HUES48 (cell line): ENCODE measurements at regions not wholly inside any gene's neighbourhood (a gene's known extent, or its start where the extent isn't known, plus 50 kb on each side); places are given as distances from the start of the nearest gene placed in this dataset.

ENCODE experiments used
- H3K27ac ChIP-seq: one replicate; pipeline ENCODE4 v1.7.0; 2013; ENCODE audit warnings: low read depth, low read length, inconsistent platforms
- H3K27me3 ChIP-seq: 2 replicates; pipeline ENCODE4 v1.6.1; 2013; ENCODE audit warnings: mild to moderate bottlenecking, low read length; ENCODE audit not compliant: control insufficient read depth, insufficient read depth
- H3K36me3 ChIP-seq: 2 replicates; pipeline ENCODE4 v1.6.1; 2013; ENCODE audit warnings: low read length; ENCODE audit not compliant: control insufficient read depth, insufficient read depth
- H3K4me1 ChIP-seq: 2 replicates; pipeline ENCODE4 v1.6.1; 2013; ENCODE audit warnings: mild to moderate bottlenecking, low read length; ENCODE audit not compliant: control insufficient read depth, insufficient read depth
- H3K4me3 ChIP-seq: 2 replicates; pipeline ENCODE4 v1.5.1; 2013; ENCODE audit warnings: mild to moderate bottlenecking, low read depth, low read length
- H3K9ac ChIP-seq: 2 replicates; pipeline ENCODE4 v1.6.1; 2013; ENCODE audit warnings: mild to moderate bottlenecking, low read depth, low read length, moderate library complexity
- H3K9me3 ChIP-seq: 2 replicates; pipeline ENCODE4 v1.6.1; 2013; ENCODE audit warnings: low read length; ENCODE audit not compliant: control insufficient read depth, insufficient read depth

- no peak overlapping the region for H3K27ac ChIP-seq
- no peaks in the 10 kb centered on the region for H3K36me3 ChIP-seq
- H3K9ac ChIP-seq, result no peak overlapping the region
- H3K27me3 ChIP-seq, result no peaks in the 10 kb centered on the region
- H3K4me1 ChIP-seq, result peaks cover 5% of the 10 kb centered on the region; the same call in 1 of the 2 replicates
- no peak overlapping the region for H3K4me3 ChIP-seq
- no peaks in the 10 kb centered on the region for H3K9me3 ChIP-seq
Observed at GRCh38 chr2:239630618-239631286, 229.9 kb upstream of the HDAC4 start.

GRCh38 chr2:239629926-239630617 lies 229.3 kb upstream of the HDAC4 start:
- H3K9me3 ChIP-seq, result no peaks in the 10 kb centered on the region
- H3K36me3 ChIP-seq, result no peaks in the 10 kb centered on the region
- no peak overlapping the region for H3K4me3 ChIP-seq
- peaks cover 5% of the 10 kb centered on the region; the same call in 1 of the 2 replicates for H3K4me1 ChIP-seq
- H3K9ac ChIP-seq, result no peak overlapping the region
- H3K27me3 ChIP-seq, result no peaks in the 10 kb centered on the region
- H3K27ac ChIP-seq, result no peak overlapping the region

DNA sequence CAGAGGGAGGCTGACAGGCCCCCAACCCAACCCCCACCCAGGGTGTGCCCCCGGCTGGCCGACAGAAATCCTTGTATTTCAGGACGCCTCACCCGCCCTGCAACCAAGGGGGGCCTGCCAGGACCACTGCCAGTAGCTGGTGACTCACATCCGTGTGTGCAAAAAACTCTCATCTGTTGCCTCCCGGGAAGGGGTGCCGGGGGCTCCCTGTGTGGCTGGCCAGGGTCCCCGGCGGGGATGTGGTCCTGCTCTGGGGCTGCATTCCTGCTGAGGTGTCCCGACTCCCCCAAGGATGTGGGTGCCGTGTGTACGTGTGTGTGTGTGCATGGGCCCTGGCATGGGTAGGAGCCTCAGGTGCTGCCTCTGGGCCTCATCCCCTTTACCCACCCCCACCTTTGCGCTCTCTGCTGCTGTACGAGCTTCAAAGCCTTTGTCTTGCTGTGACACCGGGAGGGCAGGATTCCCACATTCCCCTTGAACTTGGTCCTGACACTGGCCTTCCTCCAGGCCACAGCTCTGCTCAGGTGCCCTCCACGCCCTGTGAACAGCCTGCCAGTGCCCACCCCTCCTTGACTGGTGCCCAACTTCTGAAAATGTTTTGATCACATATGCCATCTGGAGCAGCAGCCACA lies 226.3 kb upstream of the HDAC4 start:
- Histone ChIP-seq H3K4me3 (no peak overlapping the region), H3K4me1 (peaks cover 5% of the 10 kb centered on the region; the same call in 1 of the 2 replicates), H3K9me3 (no peaks in the 10 kb centered on the region), H3K27me3 (no peaks in the 10 kb centered on the region), H3K27ac (no peak overlapping the region), H3K9ac (no peak overlapping the region), H3K36me3 (no peaks in the 10 kb centered on the region)

DNA sequence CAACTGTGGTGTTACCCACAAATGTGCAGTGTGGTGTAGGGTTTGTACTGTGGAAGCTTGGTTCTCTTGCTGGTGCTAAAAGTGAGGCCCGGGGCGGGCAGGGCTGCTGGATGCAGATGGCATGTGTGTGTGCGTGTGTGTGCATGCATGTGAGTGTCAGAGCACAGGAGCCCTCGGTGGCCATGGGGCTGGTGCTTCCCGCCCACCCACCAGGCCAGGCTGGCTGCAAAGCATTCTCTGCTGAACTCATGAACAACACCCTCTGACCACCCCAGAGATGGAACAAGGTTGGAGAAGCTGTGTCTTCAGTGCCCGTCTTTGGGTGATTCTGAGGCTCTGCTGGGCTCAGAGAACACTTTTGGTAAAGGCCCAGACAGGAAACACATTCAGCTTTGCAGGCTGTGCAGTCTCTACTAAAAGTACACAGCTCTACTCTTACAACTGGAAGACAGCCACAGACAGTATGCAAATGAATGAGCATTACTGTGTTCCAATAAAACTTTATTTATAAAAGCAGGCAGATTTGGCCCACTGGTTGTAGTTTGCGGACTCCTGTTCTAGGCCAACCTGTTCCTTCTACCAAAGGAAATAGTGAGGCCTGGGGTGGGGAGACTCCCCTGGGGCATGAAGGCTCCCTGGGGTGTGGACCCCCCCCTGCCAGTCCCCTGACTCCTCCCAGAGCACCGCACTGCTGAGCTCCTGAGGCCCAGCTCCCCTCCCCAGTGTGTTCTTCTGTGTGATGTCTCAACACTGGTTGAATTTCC lies 225.3 kb upstream of the HDAC4 start:
- H3K27ac ChIP-seq, result no peak overlapping the region
- no peak overlapping the region for H3K4me3 ChIP-seq
- H3K27me3 ChIP-seq, result no peaks in the 10 kb centered on the region
- no peaks in the 10 kb centered on the region for H3K9me3 ChIP-seq
- H3K36me3 ChIP-seq, result no peaks in the 10 kb centered on the region
- H3K9ac ChIP-seq, result no peak overlapping the region
- peaks cover 5% of the 10 kb centered on the region; the same call in 1 of the 2 replicates for H3K4me1 ChIP-seq

DNA sequence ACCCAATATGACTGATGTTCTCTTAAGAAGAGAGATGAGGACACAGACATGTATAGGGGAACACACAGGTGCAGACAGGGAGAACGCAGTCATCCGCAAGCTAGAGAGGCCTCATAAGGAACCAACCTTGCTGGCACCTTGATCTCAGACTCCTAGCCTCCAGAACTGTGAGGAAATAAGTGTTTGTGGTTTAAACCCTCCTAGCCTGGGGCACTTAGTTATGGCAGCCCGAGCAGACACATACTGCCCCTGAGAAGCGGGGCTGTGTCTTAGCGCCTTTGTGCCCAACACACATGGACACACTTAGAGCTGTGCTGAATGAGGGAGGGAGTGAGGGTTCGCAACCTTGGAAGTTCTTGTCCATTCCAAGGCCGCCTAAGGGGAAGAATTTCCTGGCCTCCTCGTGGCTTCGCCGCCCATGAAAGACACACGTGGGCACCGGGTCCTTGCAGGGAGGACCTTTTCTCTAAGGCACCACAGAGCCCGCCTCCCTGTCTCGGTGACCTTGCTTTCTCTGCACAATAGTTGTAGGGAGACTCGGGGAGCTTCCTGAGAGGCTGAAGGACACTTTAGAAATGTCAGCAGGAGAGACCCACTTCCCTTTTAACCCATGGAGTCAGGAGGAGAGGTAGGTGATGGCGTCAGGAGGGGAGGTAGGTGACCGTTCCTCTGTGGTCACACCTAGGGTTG lies 224.5 kb upstream of the HDAC4 start:
- Histone ChIP-seq H3K4me3 (no peak overlapping the region), H3K36me3 (no peaks in the 10 kb centered on the region), H3K4me1 (peaks cover 5% of the 10 kb centered on the region; the same call in 1 of the 2 replicates), H3K27ac (no peak overlapping the region), H3K9me3 (no peaks in the 10 kb centered on the region), H3K27me3 (no peaks in the 10 kb centered on the region), H3K9ac (no peak overlapping the region)

DNA sequence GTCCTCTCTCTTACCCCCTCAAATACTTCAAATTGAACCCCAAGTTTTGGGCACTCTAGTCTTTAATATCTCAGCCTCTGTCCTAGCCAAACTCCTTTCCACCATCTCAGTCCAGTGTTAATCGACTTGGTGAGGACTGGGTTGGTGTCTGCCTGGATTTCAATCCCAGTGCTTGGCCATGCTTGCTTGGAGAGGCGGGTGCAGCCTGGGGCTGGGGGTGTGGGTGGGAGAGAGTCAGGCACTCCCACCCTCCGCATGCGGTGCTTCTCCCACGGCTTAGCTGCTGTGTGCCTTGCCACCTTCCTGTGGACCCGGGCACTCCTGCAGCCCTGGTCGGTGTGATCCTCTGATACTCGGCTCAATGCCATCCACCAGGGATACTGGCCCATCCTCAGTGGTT lies 220.8 kb upstream of the HDAC4 start:
- no peak overlapping the region for H3K4me3 ChIP-seq
- H3K4me1 ChIP-seq, result no peaks in the 10 kb centered on the region
- H3K9ac ChIP-seq, result no peak overlapping the region
- no peak overlapping the region for H3K27ac ChIP-seq
- no peaks in the 10 kb centered on the region for H3K9me3 ChIP-seq
- H3K27me3 ChIP-seq, result no peaks in the 10 kb centered on the region
- no peaks in the 10 kb centered on the region for H3K36me3 ChIP-seq

DNA sequence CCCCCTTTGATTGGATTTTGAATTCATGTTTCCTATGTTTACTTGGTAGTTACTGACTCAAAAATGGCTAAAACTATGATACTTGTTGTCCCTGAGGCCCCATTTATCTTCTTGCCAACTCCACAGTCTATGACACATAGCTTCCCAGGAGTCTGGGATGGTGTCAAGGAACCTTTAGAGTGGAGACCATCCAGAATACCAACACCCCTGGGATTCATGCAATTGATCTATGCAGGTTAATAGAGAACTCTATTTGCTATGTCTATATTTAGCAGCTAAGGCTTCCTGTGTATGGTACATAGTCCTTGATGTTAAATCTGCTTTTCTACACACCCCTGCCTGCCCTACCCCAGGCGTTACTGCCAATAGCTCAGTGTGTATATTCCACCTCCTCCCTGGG lies 218.5 kb upstream of the HDAC4 start:
- Histone ChIP-seq H3K4me3 (no peak overlapping the region), H3K27ac (no peak overlapping the region), H3K9me3 (no peaks in the 10 kb centered on the region), H3K4me1 (no peaks in the 10 kb centered on the region), H3K36me3 (no peaks in the 10 kb centered on the region), H3K9ac (no peak overlapping the region), H3K27me3 (no peaks in the 10 kb centered on the region)

GRCh38 chr2:239616729-239617128 lies 215.9 kb upstream of the HDAC4 start:
- Histone ChIP-seq H3K9ac (no peak overlapping the region), H3K27ac (no peak overlapping the region), H3K4me1 (no peaks in the 10 kb centered on the region), H3K9me3 (no peaks in the 10 kb centered on the region), H3K36me3 (no peaks in the 10 kb centered on the region), H3K4me3 (no peak overlapping the region), H3K27me3 (no peaks in the 10 kb centered on the region)

- no peak overlapping the region for H3K9ac ChIP-seq
- H3K27me3 ChIP-seq, result no peaks in the 10 kb centered on the region
- H3K27ac ChIP-seq, result no peak overlapping the region
- no peak overlapping the region for H3K4me3 ChIP-seq
- no peaks in the 10 kb centered on the region for H3K36me3 ChIP-seq
- no peaks in the 10 kb centered on the region for H3K9me3 ChIP-seq
- no peaks in the 10 kb centered on the region for H3K4me1 ChIP-seq
Observed at GRCh38 chr2:239612133-239612532, 211.3 kb upstream of the HDAC4 start.

- H3K4me3 ChIP-seq, result no peak overlapping the region
- no peak overlapping the region for H3K9ac ChIP-seq
- no peaks in the 10 kb centered on the region for H3K9me3 ChIP-seq
- H3K27ac ChIP-seq, result no peak overlapping the region
- H3K36me3 ChIP-seq, result no peaks in the 10 kb centered on the region
- no peaks in the 10 kb centered on the region for H3K27me3 ChIP-seq
- no peaks in the 10 kb centered on the region for H3K4me1 ChIP-seq
Observed at GRCh38 chr2:239611222-239611795, 210.5 kb upstream of the HDAC4 start.
